Hematopoietic multipotent progenitor cell treated with erythropoietin and hydrocortisone succinate and interleukin-3 and kit ligand, for 6 days (in vitro differentiated cells): ENCODE measurements at regions not wholly inside any gene's neighbourhood (a gene's known extent, or its start where the extent isn't known, plus 50 kb on each side); places are given as distances from the start of the nearest gene placed in this dataset.
"Not testable (repeated sequence)": the region's sequence is repeated elsewhere in the genome, so short reads cannot be mapped to it uniquely, and the experiment has no call there.

ENCODE experiments used
- DNase-seq: peaks from one replicate; pipeline ENCODE4 v3.0.0-alpha.2; 2015

DNA sequence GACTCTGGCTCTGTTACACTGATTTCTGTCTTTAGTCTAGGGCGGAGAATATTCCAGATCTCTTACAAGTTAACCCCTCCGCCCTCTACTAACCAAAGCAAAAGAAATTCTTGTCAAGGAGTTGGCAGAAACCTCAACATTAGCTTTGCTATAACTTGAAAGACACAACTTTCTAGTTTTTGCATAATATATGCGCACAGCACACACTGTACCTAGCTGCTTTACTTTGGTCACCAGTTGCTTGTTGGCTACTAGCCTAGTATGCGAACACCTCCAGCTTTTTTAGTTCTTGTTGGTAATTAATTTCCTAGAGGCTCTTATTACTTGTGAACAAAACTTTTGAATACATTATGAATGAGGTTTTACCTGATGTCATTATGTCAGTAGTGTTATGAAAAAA is 348.8 kb upstream of the C2CD4B start:
- no peak for DNase-seq

DNA sequence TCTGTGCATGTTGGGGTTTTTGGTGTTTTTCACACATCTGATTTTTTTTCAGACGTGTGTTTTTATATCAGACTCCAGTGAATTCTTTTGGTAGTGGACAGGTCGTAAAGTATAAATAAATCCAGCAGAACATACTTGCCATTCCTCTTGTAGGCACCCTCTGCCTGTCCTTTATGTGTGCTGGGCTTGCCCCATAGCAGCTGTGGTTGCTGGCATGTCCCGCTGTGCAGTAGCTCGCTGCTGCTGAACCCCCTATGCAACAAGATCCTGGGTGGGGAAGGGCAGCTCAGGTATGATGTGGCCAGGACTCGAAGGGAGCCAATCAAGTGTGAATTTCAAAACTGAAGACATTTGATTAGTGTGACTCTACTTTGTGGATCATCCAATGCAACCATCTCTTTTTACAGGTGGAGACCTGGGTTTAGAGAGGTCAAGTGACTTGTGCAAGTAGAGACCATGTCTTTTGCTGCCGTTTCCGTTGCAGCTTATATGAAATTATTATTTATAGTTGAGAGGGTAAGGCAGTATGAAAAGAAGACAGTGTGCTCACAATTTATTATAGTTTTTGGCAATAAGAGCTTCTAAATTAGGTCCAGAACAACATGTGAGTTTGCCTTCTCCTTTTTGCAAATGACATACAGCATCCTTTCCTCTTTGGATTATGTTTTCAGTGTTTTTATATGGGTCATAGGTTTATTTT is 350.8 kb upstream of the C2CD4B start:
- no peak for DNase-seq

DNA sequence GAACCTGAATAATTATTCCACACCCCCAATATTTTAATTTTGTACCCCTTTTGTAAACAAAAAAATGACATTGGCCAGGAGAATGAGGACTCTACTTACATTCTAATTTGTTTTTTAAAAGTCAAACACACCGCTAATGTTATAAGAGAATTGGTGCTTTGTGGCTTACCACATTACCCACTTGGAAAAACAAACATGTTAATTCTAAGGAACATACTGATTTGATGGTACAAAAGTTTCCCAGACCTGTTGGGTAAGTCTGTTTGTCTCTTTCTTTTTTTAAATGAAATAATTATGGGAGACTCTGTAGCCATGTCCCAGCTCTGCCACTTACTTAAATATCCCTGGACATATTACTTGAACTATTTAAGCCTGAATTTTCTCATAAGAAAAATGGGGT is 352.5 kb upstream of the C2CD4B start:
- no peak for DNase-seq

DNA sequence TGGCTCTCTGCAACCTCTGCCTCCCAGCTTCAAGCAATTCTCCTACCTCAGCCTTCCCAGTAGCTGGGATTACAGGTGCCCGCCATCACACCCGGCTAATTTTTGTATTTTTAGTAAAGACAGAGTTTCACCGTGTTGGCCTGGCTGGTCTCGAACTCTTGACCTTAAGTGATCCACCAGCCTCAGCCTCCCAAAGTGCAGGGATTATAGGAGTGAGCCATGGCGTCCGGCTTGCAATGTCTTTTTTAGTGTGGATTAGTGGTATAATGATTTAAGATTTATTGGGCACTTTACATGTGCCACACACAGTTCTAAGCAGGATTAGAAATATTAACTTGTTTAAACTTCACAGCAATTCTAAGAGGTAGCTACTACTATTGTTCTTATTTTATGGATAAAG is 353.6 kb upstream of the C2CD4B start:
- DNase-seq, result not testable (repeated sequence)

DNA sequence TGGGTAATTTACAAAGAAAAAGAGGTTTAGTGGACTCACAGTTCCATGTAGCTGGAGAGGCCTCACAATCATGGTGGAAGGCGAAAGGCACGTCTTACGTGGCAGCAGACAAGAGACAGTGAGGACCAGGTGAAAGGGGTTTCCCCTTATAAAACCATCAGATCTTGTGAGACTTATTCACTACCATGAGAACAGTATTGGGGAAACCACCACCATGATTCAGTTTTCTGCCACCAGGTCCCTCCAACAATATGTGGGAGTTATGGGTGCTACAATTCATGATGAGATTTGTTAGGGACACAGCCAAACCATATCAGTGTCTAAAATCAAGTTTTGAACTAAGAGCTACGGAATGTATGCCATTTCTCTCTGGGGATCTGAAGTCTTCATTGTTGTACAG is 354.8 kb upstream of the C2CD4B start:
- DNase-seq, result no peak

DNA sequence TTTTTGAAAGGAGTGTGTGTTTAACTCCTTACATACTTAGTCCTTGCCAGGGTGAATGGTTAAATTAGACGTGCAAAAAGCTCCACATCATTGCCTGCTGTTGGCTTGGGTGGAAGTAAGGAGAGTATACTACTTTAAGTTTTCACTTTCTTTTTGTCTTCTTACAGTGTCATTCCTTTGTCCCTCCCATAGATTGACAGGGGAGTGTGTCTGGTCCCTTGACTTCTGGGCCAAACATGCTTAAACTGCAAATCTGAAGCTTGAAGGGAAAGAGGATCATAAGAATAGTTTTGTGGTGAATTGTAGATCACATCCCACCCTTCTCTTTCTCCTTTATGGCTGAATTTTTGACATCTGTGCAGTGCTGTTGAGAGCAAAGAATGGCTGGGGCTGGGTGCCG is 355.8 kb upstream of the C2CD4B start:
- DNase-seq, result no peak

DNA sequence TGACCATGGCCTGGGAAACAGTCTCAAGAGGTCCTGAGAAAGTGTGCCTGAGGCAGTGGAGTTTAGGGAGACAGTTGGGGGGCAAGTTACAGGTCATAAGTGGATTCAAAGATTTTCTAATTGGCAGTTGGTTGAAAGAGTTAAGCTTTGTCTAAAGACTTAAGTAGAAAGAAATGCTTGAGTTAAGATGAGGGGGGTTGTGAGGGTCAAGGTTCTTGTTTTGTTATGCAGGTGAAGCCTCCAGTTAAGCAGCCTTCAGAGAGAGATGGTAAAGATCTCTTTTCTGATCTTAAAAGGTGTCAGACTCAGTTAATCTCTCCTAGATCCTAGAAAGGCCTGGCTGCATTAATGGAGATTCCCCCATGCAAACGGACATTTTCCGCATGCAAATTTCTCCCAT is 356.3 kb upstream of the C2CD4B start:
- DNase-seq, result no peak

DNA sequence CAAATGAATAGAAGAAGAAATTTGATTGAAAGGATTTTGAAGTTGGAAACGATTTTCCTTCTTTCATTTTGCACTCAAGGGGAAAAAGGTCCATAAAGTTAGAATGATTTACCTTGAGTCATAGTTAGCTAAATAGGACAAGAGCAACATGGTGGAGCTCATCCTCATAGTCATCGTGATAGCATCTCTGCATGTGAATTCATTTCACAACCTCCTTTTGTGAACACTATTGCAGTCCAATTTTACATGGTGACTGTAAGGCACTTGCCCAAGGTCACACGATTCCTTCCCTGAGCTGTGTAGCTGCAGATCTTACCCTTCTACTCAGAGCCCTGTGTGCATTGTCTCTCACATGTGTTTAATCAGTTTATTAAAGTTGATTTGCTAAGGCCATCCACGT is 359.8 kb upstream of the C2CD4B start:
- DNase-seq, result no peak

DNA sequence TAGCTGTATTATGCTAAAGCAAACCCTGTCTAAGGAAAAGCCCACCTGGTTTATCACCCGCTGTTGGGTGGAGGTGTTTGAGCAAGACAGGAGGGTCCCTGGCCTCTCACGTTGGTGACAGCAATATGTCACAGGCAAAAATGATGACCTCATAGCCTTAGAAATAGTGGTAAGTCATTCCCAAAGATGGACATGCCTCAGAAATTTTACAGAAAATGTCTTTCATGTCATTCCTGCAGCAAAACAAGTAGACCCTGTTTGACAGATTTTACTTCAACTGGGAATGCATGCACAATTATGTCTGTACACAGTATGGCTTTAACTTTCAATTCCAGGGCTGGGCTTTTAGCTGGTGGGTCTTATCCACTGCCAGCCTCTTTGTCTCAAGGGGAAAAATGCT is 362.3 kb upstream of the C2CD4B start:
- DNase-seq, result no peak

DNA sequence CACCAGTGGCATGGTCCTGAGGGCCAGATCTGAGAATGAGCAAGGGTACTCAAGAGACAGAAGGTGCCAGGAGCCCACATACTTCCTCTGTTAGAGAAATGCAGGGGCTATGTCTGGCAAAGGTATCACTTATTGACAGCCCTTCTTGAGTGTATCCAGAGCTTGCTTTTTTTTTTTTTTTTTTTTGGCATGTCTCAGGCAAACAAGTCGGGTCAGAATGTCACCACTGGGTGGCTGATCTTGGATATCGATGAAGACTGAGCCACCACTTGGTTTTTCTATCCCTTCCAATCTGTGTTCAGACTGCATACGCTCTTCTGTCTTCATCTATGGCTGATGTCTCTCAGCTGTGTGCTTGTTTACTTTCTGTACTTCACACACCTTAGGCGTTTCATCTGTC is 363.4 kb upstream of the C2CD4B start:
- no peak for DNase-seq

DNA sequence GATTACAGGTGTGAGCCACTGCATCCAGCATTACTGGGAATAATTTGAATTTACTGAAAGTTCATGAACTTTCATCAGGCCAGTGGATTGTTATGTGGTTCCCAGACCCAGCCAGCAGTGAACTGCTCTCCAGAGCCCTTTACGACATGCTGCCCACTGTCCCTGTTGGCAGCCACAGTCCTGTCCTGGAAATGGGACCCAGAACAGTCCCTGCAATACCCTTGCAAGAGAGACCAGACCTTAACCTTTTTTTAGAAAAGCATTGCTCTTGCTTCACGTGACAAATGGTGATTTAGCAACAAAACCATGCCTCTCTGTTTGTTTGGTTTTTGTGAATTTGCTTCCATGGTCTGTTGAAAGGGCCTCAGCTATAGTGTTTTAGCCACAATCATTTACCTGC is 367.3 kb upstream of the C2CD4B start:
- DNase-seq, result no peak

DNA sequence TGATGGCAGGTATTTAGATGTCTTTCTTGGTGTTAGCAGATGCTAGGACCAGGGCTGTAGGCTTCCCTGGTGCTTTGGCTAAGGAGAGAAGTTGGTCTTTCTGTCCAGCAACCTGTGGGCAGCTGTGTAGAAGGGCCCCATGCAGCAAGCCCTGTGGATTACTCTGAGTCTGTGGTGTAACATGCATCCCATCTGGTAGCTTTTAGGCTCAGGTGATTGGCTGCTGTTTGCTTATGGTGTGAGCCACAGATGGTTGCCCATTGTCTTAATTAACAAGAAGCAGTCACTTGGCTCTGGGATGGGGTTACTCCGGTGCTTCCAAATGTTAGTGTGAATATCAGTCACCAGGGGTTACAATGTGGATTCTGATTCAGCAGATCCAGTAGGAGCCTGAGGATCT is 368.6 kb upstream of the C2CD4B start:
- no peak for DNase-seq

DNA sequence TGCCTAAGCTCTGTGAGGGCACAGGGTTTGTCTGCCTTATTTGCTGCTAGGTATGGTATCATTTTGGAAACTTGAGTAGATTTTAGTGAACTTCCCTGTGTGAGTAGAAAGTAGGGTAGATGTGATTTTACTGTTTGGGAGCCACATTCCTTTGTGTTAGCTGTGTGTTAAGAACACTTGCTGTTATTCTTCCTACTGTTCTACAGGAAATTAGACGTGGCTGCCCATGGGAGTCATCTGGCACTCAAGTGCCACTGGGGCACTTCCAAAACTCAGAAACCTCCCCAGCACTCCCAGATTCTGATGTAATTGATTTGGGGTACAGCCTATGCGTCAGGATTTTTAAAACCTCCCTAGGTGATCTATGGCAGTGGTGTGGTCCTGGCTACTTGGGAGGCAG is 369.9 kb upstream of the C2CD4B start:
- DNase-seq, result no peak

DNA sequence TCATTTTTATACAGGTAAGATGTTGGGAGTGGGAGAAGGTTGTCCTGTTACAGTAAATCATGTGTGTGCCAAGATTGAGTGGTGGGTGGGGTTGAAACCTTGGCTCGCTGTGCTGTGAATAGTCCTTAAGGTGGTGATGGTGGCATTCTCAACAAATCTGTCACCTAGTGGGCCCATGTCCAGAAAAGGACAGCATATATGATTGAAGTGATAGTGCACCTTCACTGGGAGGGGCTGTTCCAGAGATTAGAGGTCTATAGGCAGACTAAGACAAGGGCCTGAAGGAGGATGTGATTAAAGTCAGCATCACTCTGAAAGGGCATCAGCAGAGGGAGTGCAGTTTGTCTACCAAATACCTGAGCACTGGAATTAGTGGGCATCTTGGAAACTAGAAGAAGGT is 374.2 kb upstream of the C2CD4B start:
- no peak for DNase-seq

DNA sequence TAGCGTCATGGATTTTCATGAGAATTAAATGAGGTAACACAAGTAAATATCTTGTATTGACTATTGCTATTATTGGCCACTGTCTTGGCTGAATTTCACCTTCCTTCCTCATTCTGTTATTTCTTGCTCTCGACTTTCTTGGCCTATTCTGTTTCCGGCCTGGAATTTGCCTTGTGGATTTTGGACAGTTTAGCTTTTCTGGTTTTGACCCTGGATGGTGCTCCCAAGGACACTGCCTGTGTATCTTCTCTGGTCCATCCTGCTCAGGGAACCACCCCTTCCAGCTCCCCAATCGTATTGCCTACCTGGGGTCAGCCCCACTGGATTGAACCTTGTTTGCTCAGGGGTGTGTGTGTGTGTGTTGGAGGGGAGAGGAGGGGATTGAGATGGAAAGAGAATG is 376.2 kb upstream of the C2CD4B start:
- no peak for DNase-seq

DNA sequence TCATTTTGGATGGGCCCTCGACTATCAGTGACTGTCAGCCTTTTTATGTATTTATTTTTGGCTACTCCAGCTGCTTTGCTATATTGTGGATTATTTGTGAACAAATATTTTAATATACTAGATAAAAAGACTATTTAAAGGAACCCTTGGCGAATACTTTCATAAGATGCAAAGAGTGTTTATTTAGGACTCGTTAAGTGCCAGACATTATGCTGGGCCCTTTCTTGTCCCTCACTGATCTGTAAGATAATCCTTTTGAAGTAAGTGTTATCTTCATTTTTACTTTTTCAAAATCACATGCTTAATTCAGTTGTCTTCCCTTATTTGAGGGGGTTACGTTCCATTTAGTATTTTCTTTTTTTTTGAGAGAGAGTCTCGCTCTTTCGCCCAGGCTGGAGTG is 376.8 kb upstream of the C2CD4B start:
- no peak for DNase-seq

DNA sequence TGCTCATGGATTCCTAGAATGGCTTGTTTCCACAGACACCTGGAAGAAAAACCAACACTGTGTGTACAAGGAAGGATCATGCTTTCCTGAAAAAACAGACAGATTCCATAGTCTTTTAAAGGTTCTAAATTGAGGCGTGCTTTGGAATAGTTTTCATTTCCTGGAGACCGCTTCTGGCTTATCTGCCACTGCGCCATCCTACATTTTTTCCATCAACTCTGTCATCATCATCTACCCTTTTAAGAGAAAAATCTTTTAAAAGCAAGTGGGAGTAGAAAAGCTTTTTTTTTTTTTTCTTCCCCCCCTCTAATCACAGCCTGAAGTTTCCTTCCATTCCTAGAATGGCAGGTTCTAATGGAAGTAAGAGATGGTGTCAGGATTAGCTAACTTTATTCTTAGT is 379.4 kb upstream of the C2CD4B start:
- no peak for DNase-seq

DNA sequence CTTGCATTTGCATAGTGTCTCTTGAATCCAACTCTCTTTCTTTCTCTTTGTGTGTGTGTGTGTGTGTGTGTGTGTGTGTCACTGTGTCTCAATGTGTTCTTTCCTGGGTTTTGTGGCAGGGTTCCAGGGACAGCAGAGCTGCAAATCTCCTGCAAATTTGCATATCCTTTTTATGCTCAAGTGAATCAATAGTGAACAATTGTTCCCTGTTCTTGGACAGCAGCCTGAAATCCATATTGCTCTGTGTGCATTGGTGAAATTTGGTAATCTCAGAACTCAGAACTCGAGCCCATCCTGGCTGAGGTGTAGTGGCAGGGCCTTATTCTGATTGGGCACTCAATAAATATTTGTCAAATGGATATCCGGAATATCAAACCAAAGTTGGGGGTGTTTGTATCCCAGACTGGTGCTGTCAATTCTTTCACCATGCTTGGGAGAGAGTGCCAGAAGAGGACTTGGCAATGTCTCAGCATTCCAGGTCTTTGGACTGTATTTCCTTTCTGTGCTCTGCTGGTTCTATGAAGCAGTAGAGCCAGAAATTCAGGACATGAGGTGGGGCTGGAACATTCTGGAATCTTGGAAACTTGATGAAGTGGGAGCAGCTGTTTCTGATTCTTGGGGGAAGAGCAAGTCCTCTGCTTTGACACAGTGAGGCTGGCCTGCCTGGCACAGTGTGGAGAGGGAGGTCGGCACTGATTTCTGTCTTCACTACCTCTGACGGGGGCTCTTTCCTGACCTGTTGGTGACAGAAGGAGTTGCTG is 380.6 kb upstream of the C2CD4B start:
- DNase-seq, result no peak

DNA sequence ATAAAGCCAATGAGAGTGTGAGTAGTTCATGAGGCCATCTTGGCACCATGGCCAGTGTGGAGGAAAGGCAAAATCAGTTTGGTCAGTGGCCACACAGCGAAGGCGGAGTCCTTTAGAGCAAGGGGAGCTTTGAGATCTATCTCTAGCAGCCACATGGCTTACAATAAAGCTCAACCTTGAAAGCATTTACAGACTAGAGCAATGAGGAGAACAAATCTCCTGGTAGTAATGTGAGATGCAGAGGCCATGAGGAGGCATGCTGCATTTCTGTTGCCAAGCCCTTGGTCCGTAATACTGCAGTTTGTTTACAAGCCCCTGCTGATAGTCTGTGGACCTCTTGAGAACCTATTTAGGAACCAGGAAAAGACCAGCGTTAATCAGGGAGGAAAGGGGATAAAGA is 381.5 kb upstream of the C2CD4B start:
- DNase-seq, result no peak

DNA sequence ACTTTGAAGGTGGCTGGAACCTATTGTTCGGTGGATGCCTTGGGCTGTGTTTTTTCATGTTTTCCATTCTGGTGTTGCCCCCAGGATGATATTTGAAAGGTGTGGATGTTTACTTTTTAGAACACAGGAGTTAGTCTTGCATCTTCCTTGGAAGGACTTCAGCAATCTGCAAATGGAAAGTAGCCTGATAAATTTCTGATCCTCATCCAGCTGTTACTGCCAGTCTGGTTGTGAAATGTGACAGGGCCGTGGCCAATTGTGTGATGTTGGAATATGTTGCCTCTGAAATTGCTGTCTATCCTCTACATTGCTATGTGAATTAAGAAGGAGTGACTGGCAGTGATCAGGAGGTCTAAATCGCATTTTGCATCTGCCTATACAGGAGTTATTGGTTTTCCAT is 382.5 kb upstream of the C2CD4B start:
- DNase-seq, result no peak

DNA sequence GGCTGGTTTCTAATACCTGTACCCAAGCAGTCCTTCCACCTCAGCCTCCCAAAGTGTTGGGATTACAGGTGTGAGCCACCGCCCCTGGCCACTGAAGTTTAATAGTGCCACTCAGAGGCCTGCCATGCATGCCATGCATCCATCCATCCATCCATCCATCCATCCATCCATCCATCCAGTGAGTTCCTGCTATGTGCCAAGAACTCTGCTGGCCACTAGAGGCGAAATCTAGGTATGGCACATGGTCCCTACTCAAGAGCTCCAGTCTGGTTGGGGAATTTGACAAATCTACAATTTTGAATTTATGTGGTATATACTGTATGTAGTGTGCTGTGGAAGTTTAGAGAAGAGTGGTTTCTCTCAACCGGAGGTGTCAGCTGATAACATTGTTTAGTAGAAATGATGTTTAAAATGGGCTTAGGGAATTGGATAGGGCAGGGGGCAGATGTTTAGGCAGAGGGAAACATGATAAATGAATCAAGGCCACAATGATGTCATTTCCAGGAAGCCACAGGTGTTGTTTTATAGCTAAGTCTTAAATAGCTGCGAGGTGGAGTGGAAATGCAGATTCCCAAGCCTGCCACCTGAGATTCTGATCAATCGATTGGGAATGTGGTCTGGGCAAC is 384.4 kb upstream of the C2CD4B start:
- DNase-seq, result peak; percentile 66

DNA sequence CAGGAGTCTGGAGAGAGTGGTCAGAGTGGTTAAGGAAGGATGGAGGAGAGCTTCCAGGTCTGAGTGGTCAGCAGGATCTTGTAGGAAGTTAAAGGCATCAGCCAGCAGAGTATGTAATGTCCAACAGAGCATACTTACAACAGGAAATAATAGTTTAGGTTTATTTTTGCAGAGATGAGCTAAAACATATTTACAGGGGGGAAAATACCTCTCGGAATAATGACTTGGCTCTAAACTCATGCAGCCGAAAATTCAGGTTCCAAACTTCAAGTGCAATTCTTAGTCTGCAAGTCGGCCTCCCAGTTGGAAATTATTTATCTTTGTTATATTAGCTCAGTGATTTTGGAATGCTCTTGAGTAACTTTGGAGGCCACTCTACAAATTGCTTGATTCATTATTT is 385.0 kb upstream of the C2CD4B start:
- no peak for DNase-seq

DNA sequence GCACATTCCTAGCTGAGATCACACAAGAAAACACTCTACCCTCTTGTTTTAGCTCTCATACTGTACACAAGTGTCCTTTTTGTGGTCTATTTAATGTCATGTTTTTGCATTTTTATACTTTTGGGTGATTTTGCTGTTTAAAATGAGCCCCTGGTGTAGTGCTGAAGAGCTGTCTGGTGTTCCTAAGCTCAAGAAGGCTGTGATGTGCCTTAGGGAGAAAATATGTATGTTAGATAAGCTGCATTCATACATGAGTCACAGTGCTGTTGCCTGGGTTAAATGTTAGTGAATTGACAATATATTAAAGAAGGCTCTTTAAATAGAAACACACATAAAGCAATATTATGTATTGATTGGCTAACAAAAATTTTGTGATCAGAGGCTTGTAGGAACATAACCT is 387.4 kb upstream of the C2CD4B start:
- DNase-seq, result no peak

DNA sequence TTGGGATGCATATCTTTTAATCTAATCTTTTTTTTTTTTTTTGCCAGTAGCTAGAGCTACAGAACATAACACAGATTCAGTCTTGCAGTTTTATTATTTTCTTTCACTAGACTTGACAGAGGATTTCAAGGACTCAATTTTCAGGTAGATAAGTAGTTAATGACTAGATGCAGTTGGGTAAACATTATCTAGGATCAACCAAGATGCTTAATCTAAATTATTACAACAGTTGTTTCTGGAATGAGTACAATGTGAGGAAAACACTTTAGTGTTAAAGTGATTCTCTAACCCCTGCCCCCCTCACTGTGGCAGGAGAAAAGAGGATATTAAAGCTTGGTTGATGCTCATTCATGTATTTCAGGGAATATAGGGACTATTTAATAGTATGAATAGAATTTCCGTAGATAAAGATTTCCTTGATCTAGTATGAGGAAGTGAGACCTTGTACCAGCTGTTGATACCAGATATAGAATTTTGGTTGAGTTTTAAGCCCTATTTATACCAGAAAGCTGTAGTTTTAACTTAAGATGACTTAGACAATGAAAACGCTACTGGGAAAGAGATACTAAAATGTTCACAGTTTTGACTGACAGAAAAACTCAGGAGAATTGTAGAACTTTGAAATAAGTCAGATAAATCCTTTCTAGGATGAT is 389.0 kb upstream of the C2CD4B start:
- no peak for DNase-seq
